Astrocyte (in vitro differentiated cells and primary cell): ENCODE measurements at regions not wholly inside any gene's neighbourhood (a gene's known extent, or its start where the extent isn't known, plus 50 kb on each side); places are given as distances from the start of the nearest gene placed in this dataset.

ENCODE experiments used
- CTCF ChIP-seq: IDR thresholded peaks from 2 replicates; pipeline ENCODE4 v1.5.1; 2011; ENCODE audit warnings: low read depth, mild to moderate bottlenecking, inconsistent platforms, low read length, moderate library complexity; ENCODE audit not compliant: insufficient read depth
- EZH2 ChIP-seq: IDR thresholded peaks from 2 replicates; pipeline ENCODE4 v1.6.1; 2012; ENCODE audit warnings: mild to moderate bottlenecking, low read length, inconsistent platforms; ENCODE audit not compliant: insufficient read depth

- no peak for TF ChIP-seq CTCF
- no peak for TF ChIP-seq EZH2
Observed at GRCh38 chr4:164027805-164028204, 533.3 kb downstream of the TMA16 start.
